ENCODE measurements at regions not wholly inside any gene's neighbourhood (a gene's known extent, or its start where the extent isn't known, plus 50 kb on each side); places are given as distances from the start of the nearest gene placed in this dataset.
A peak's percentile ranks its signal among the peaks of the same experiment; 100 is the strongest.

GRCh38 chr14:58765418-58765831 is 127.7 kb downstream of the DACT1 start:
- no peak for DNase-seq
- peak overlapping the region in 1 of 2 donors; percentile 6 for H3K4me3 ChIP-seq
- intact Hi-C loops (cut with DNase I; ENCODE audit: low total_unique reads): no loop called here
- no peaks in the 10 kb centered on the region for H3K9me3 ChIP-seq
- TF ChIP-seq, protein P1, sequence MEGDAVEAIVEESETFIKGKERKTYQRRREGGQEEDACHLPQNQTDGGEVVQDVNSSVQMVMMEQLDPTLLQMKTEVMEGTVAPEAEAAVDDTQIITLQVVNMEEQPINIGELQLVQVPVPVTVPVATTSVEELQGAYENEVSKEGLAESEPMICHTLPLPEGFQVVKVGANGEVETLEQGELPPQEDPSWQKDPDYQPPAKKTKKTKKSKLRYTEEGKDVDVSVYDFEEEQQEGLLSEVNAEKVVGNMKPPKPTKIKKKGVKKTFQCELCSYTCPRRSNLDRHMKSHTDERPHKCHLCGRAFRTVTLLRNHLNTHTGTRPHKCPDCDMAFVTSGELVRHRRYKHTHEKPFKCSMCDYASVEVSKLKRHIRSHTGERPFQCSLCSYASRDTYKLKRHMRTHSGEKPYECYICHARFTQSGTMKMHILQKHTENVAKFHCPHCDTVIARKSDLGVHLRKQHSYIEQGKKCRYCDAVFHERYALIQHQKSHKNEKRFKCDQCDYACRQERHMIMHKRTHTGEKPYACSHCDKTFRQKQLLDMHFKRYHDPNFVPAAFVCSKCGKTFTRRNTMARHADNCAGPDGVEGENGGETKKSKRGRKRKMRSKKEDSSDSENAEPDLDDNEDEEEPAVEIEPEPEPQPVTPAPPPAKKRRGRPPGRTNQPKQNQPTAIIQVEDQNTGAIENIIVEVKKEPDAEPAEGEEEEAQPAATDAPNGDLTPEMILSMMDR (IDR thresholded peaks at IDR 0.05): no peak
- TF ChIP-seq POLR2A (IDR thresholded peaks at IDR 0.05): no peak
- H3K36me3 ChIP-seq (ENCODE audit: low read depth, missing control alignments): no peaks in the 10 kb centered on the region
- H3K27ac ChIP-seq: no peak overlapping the region
- H3K4me1 ChIP-seq: no peaks in the 10 kb centered on the region
- WGBS, 2 donors: 44 to 61% methylated on average over 12 of the region's 12 CpGs
- H3K27me3 ChIP-seq: no peaks in the 10 kb centered on the region

DNA sequence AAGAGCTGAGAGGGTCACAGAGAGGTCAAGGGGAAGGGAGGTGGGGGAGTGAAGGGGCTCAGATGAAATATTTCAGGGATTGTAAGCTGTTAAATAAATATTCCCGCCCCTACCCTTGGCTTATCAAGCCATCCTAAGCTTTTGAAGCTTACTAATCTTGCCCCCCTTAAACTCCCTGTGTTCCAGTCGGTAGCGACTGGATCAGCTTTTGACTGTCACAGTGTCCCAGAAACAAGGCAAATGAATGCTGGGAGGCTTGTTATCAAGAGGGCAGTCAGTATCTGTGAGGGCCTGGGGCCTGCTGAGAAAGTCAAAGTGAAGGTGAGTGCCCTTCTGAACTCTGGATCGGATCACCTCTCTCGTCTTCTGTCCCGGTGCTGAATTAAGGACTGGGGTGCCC is 128.1 kb downstream of the DACT1 start:
- no peak overlapping the region for H3K27ac ChIP-seq
- no peaks in the 10 kb centered on the region for H3K4me1 ChIP-seq
- DNase-seq: no peak
- 55 to 71% methylated on average over 6 of the region's 6 CpGs for WGBS, 2 donors
- intact Hi-C loops (cut with DNase I; ENCODE audit: low total_unique reads): no loop called here
- no peaks in the 10 kb centered on the region for H3K27me3 ChIP-seq
- no peaks in the 10 kb centered on the region for H3K9me3 ChIP-seq
- TF ChIP-seq POLR2A (IDR thresholded peaks at IDR 0.05): no peak
- TF ChIP-seq, protein P1 (IDR thresholded peaks at IDR 0.05): no peak
- H3K36me3 ChIP-seq (ENCODE audit: low read depth, missing control alignments): no peaks in the 10 kb centered on the region
- H3K4me3 ChIP-seq: no peak overlapping the region

GRCh38 chr14:58769011-58769643 is 131.4 kb downstream of the DACT1 start:
- no peak for DNase-seq
- no peak overlapping the region for H3K4me3 ChIP-seq
- WGBS, 2 donors: 83 to 85% methylated on average over 5 of the region's 5 CpGs
- H3K9me3 ChIP-seq: no peaks in the 10 kb centered on the region
- intact Hi-C loops (cut with DNase I; ENCODE audit: low total_unique reads): no loop called here
- H3K4me1 ChIP-seq: no peaks in the 10 kb centered on the region
- TF ChIP-seq, protein P1 (IDR thresholded peaks at IDR 0.05): no peak
- no peak for TF ChIP-seq POLR2A (IDR thresholded peaks at IDR 0.05)
- H3K36me3 ChIP-seq (ENCODE audit: low read depth, missing control alignments): no peaks in the 10 kb centered on the region
- H3K27me3 ChIP-seq: no peaks in the 10 kb centered on the region
- no peak overlapping the region for H3K27ac ChIP-seq

GRCh38 chr14:58769771-58770170 is 132.0 kb downstream of the DACT1 start:
- Histone ChIP-seq H3K9me3 (no peaks in the 10 kb centered on the region), H3K27me3 (no peaks in the 10 kb centered on the region), H3K27ac (no peak overlapping the region), H3K4me3 (no peak overlapping the region), H3K36me3 (ENCODE audit: low read depth, missing control alignments) (no peaks in the 10 kb centered on the region), H3K4me1 (no peaks in the 10 kb centered on the region)
- no peak for DNase-seq
- intact Hi-C loops (cut with DNase I; ENCODE audit: low total_unique reads): no loop called here
- TF ChIP-seq, protein P1 (IDR thresholded peaks at IDR 0.05): no peak
- WGBS, 2 donors: 65 to 77% methylated on average over 2 of the region's 2 CpGs

DNA sequence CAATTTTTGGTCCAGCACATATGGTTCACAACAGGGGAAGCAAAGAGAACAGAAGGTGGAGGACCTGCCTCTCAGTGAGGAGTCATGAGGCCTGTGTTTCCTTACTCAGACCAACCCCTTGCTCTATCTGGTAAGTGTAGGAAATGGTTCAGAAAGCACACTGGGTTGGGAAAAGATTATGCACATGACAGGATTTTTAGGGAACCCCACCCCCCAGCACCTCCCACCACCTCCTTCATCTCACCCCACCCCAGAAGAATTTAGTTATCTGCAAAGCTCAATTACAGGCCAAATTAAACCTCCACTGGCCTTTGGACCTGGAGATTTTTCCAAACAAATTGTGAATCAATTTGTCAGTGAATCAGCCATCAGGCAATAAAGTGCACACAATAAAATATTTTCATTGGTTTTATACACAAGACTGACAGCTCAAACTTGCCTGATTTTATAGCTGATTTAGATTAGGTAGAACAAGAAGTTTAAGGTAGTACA is 132.8 kb downstream of the DACT1 start:
- TF ChIP-seq, protein P1 (IDR thresholded peaks at IDR 0.05): no peak
- TF ChIP-seq POLR2A (IDR thresholded peaks at IDR 0.05): no peak
- intact Hi-C loops (cut with DNase I; ENCODE audit: low total_unique reads): no loop called here
- DNase-seq: no peak

More for the DNA sequence above, 132.8 kb downstream of the DACT1 start:
- no peaks in the 10 kb centered on the region for H3K9me3 ChIP-seq
- no peaks in the 10 kb centered on the region for H3K36me3 ChIP-seq (ENCODE audit: low read depth, missing control alignments)
- no peaks in the 10 kb centered on the region for H3K4me1 ChIP-seq
- H3K27ac ChIP-seq: no peak overlapping the region
- no peaks in the 10 kb centered on the region for H3K27me3 ChIP-seq
- no peak overlapping the region for H3K4me3 ChIP-seq
